HepG2 (cell line): ENCODE measurements at regions not wholly inside any gene's neighbourhood (a gene's known extent, or its start where the extent isn't known, plus 50 kb on each side); places are given as distances from the start of the nearest gene placed in this dataset.

Experiments used
- ELF1 ChIP-seq: sonication (generic); formaldehyde crosslinking; IDR thresholded peaks from 2 replicates; pipeline ENCODE4 v1.4.0; 2020; ENCODE audit warnings: missing genetic modification reagents
- FOSL2 ChIP-seq: sonication (generic); formaldehyde crosslinking; IDR thresholded peaks from 2 replicates; pipeline ENCODE4 v1.4.0; 2020; ENCODE audit warnings: missing genetic modification reagents
- FOXA1 ChIP-seq, 2 experiments: fragments of 450-650 bp in 1 of 2; sonication (generic) in 1 of 2; formaldehyde crosslinking in 1 of 2; IDR thresholded peaks; 2 replicates each; pipeline versions ENCODE4 v1.4.0 to v1.6.1; 2016 to 2020; ENCODE audit warnings: missing genetic modification reagents in 1 of 2
- JUN ChIP-seq: sonication (generic); formaldehyde crosslinking; IDR thresholded peaks from 2 replicates; pipeline ENCODE4 v1.4.0; 2020; ENCODE audit warnings: mild to moderate bottlenecking, missing genetic modification reagents
- NR3C1 ChIP-seq: sonication (generic); formaldehyde crosslinking; IDR thresholded peaks from 2 replicates; pipeline ENCODE4 v1.4.0; 2020; ENCODE audit warnings: missing genetic modification reagents
- TF ChIP-seq, protein P1 (sequence below): sonication (generic); formaldehyde crosslinking; IDR thresholded peaks from 2 replicates; pipeline ENCODE4 v1.5.0; 2020; ENCODE audit warnings: mild to moderate bottlenecking, missing genetic modification reagents, moderate library complexity

GRCh38 chr18:61272793-61273192, 60.4 kb upstream of the CDH20 start:
- no peak for TF ChIP-seq FOXA1 (IDR thresholded peaks at IDR 0.05)
- no peak for TF ChIP-seq FOXA1 (CRISPR knock-in tag; IDR thresholded peaks at IDR 0.05)
- TF ChIP-seq JUN (CRISPR knock-in tag), result no peak
- TF ChIP-seq NR3C1 (CRISPR knock-in tag), result no peak
- TF ChIP-seq, protein P1, sequence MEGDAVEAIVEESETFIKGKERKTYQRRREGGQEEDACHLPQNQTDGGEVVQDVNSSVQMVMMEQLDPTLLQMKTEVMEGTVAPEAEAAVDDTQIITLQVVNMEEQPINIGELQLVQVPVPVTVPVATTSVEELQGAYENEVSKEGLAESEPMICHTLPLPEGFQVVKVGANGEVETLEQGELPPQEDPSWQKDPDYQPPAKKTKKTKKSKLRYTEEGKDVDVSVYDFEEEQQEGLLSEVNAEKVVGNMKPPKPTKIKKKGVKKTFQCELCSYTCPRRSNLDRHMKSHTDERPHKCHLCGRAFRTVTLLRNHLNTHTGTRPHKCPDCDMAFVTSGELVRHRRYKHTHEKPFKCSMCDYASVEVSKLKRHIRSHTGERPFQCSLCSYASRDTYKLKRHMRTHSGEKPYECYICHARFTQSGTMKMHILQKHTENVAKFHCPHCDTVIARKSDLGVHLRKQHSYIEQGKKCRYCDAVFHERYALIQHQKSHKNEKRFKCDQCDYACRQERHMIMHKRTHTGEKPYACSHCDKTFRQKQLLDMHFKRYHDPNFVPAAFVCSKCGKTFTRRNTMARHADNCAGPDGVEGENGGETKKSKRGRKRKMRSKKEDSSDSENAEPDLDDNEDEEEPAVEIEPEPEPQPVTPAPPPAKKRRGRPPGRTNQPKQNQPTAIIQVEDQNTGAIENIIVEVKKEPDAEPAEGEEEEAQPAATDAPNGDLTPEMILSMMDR, result no peak
- no peak for TF ChIP-seq ELF1 (CRISPR knock-in tag)
- TF ChIP-seq FOSL2 (CRISPR knock-in tag), result no peak
